SK-N-SH treated with all-trans-retinoic acid at 6 μM for 48 hours (cell line): ENCODE measurements at regions not wholly inside any gene's neighbourhood (a gene's known extent, or its start where the extent isn't known, plus 50 kb on each side); places are given as distances from the start of the nearest gene placed in this dataset.

Experiments
- ARNTL ChIP-seq: fragments of 450-650 bp; formaldehyde crosslinking; IDR thresholded peaks from 2 replicates; pipeline ENCODE4 v1.5.0; 2020; ENCODE audit warnings: low read depth, mild to moderate bottlenecking, moderate library complexity, borderline replicate concordance
- ESRRG ChIP-seq: fragments of 250-450 bp; sonication (Bioruptor Pico); IDR thresholded peaks from 2 replicates; pipeline ENCODE4 v1.6.1; 2021; ENCODE audit warnings: mild to moderate bottlenecking
- OSR1 ChIP-seq: fragments of 250-450 bp; sonication (Bioruptor Pico); IDR thresholded peaks from 2 replicates; pipeline ENCODE4 v1.8.0; 2022; ENCODE audit warnings: moderate library complexity, mild to moderate bottlenecking, inconsistent platforms
- PPARA ChIP-seq: fragments of 250-450 bp; sonication (Bioruptor Pico); IDR thresholded peaks from 2 replicates; pipeline ENCODE4 v1.5.0; 2020; ENCODE audit warnings: mild to moderate bottlenecking, borderline replicate concordance
- ZFP3 ChIP-seq: fragments of 250-450 bp; sonication (Bioruptor Pico); IDR thresholded peaks from 2 replicates; pipeline ENCODE4 v1.5.0; 2020; ENCODE audit warnings: mild to moderate bottlenecking, moderate library complexity
- ZNF565 ChIP-seq: fragments of 450-650 bp; formaldehyde crosslinking; conservative IDR thresholded peaks from 2 replicates; pipeline ENCODE4 v1.5.0; 2020; ENCODE audit warnings: low read depth, mild to moderate bottlenecking, moderate library complexity

GRCh38 chr14:104361921-104362681, 217.5 kb upstream of the C14orf180 start:
- TF ChIP-seq OSR1 (CRISPR knock-in tag): no peak
- no peak for TF ChIP-seq ZFP3 (CRISPR knock-in tag)
- TF ChIP-seq ARNTL (CRISPR knock-in tag): no peak
- TF ChIP-seq PPARA (CRISPR knock-in tag): no peak
- TF ChIP-seq ESRRG: no peak
- TF ChIP-seq ZNF565 (CRISPR knock-in tag): no peak
